ENCODE measurements at regions not wholly inside any gene's neighbourhood (a gene's known extent, or its start where the extent isn't known, plus 50 kb on each side); places are given as distances from the start of the nearest gene placed in this dataset.

DNA sequence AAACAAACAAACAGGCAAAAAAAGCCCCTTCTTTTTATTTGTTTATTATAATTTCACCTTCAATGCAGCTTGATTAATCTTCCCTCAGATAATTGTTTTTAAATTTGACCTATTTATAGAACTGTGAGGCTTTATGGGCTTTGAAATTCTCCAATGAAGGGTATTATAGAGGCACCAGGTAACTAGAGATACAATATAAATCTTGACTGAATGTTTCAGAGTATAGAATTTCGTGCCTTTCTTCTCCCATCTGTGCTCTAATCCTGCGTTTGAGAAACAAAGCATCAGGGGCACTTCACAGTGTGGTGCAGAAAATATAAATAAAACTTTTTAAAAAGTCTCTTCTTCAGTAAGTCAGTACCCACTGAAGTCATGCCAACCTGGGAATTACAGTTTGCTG lies 120.9 kb downstream of the ANKRD50 start:
- DNase-seq = no peak

- DNase-seq = no peak
Observed at GRCh38 chr4:124593494-124593893, 119.0 kb downstream of the ANKRD50 start.

GRCh38 chr4:124594945-124595344 lies 117.6 kb downstream of the ANKRD50 start:
- no peak for DNase-seq

DNA sequence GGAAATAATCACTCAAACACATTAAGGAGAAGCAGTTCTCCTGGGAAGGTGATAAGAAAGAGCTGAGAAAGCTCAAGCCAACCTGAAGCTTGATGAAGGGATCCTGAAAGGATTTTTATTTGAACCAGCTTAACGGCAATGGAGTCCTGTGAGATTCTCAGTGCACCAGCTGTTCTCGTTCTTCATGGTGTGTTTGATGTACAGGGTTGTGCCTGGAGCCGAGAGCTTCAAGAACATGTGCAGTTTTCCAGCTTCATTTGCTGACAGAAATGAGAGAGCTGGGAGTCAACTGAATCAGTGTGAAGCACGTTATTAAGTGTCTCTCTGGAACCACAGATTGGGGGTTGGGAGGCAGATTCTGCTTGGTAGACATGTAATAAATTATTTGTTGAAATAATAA lies 115.7 kb downstream of the ANKRD50 start:
- no peak for DNase-seq

DNA sequence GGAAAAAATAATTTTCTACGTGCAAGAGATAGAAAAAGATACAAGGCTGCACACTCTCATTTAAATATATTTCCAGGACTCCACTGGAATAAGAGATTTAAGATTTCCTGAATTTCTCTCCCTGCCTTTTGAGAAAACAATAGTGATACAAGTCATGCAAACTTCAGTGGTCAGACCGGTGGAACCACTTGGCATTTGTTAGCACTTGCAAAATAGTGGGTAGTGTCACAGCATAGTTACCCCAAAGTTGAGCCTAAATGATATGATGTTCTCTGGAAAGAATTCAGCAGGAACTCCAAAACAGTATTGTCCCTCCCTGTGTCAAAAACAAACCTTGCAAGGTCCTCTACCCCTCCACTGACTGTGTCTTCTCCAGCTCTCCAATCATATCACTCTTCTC lies 102.3 kb downstream of the ANKRD50 start:
- no peak for DNase-seq
